HCT116 (cell line): ENCODE measurements at regions not wholly inside any gene's neighbourhood (a gene's known extent, or its start where the extent isn't known, plus 50 kb on each side); places are given as distances from the start of the nearest gene placed in this dataset.

ENCODE experiments used
- ATAC-seq: fragments of 200-7000 bp; cut with Tn5 transposase; 2 replicates; pipeline ENCODE4 v1.9.1; 2020; ENCODE audit warnings: mild to moderate bottlenecking, moderate library complexity
- BruUV-seq: library from RNA; stranded (reverse); fragments of 400-500 nt; replicated peaks from 2 replicates; lab custom pipeline; 2021; lab: Mats Ljungman, UMichigan
- CTCF ChIA-PET: fragments of 300-600 bp; sonication (Branson Sonifier 250); formaldehyde crosslinking; loops from one replicate; lab custom pipeline; 2021; ENCODE audit warnings: antibody characterized with exemption; lab: Charles Lee
- POLR2A ChIA-PET: fragments of 300-600, 350-600 bp; sonication (Branson Sonifier 250); formaldehyde crosslinking; loops from one replicate; lab custom pipeline; 2021; ENCODE audit warnings: antibody characterized with exemption; lab: Charles Lee
- RAD21 ChIA-PET, 2 experiments: fragments of 300-600 bp; sonication (Branson Sonifier 250); formaldehyde crosslinking; loops; one replicate each; lab custom pipeline; 2023; ENCODE audit warnings: low total read pairs in 2 of 2; ENCODE audit not compliant: uncharacterized antibody in 2 of 2, unreplicated experiment in 2 of 2, low non-redundant PET in 1 of 2; lab: Charles Lee
- DNase-seq: peaks from one replicate; pipeline ENCODE4 v3.0.0-alpha.2; 2010; ENCODE audit warnings: low read depth, low spot score
- H2AFZ ChIP-seq: fragments of 200-600 bp; shearing (Covaris generic), sonication (generic); 2 replicates; pipeline ENCODE4 v1.6.1; 2017; ENCODE audit warnings: low read depth, mixed run types, mixed read lengths, antibody characterized with exemption, low read length; ENCODE audit not compliant: poor library complexity, severe bottlenecking
- H3K27ac ChIP-seq: 2 replicates; pipeline ENCODE4 v1.5.1; 2012; ENCODE audit warnings: low read depth, low read length
- H3K27me3 ChIP-seq: fragments of 200-600 bp; sonication (generic); 2 replicates; pipeline ENCODE4 v1.6.1; 2016; ENCODE audit warnings: mixed run types, low read length, mixed read lengths; ENCODE audit not compliant: insufficient read depth
- H3K36me3 ChIP-seq, 2 experiments: fragments of 200-500 bp in 1 of 2; fragments of 200-600 bp in 1 of 2; sonication (Bioruptor generic) in 1 of 2; sonication (generic) in 1 of 2; 2 replicates each; pipeline versions ENCODE4 v1.5.1 to v1.6.1; 2014 to 2016; ENCODE audit warnings: low read length in 2 of 2, inconsistent platforms in 1 of 2, mixed read lengths in 1 of 2, mixed run types in 1 of 2; ENCODE audit not compliant: insufficient read depth in 2 of 2, control insufficient read depth in 1 of 2
- H3K4me1 ChIP-seq, 2 experiments: fragments of 200-600 bp in 1 of 2; sonication (generic) in 1 of 2; 2 replicates each; pipeline versions ENCODE4 v1.5.1 to v1.6.1; 2012 to 2017; ENCODE audit warnings: low read length in 2 of 2, inconsistent platforms in 1 of 2, mild to moderate bottlenecking in 1 of 2, mixed read lengths in 1 of 2, mixed run types in 1 of 2, moderate library complexity in 1 of 2; ENCODE audit not compliant: insufficient read depth in 2 of 2, control insufficient read depth in 1 of 2
- H3K4me2 ChIP-seq: fragments of 200-600 bp; sonication (generic); 2 replicates; pipeline ENCODE4 v1.6.1; 2017; ENCODE audit warnings: mixed run types, low read length, mixed read lengths
- H3K4me3 ChIP-seq, 2 experiments: fragments of 200-600 bp in 1 of 2; sonication (generic) in 1 of 2; replicated peaks in 1 of 2; 2 replicates each; pipeline ENCODE4 v1.5.1; 2011 to 2016; ENCODE audit warnings: low read length in 2 of 2, control low read depth in 1 of 2, low read depth in 1 of 2, mild to moderate bottlenecking in 1 of 2, mixed read lengths in 1 of 2, mixed run types in 1 of 2
- H3K79me2 ChIP-seq: fragments of 200-600 bp; sonication (generic); 2 replicates; pipeline ENCODE4 v1.6.1; 2017; ENCODE audit warnings: mild to moderate bottlenecking, mixed run types, low read length, moderate library complexity, mixed read lengths; ENCODE audit not compliant: insufficient read depth
- H3K9ac ChIP-seq: fragments of 200-600 bp; sonication (generic); 2 replicates; pipeline ENCODE4 v1.6.1; 2016; ENCODE audit warnings: low read length, mixed read lengths
- H3K9me2 ChIP-seq: fragments of 200-600 bp; sonication (generic), shearing (Covaris generic); 2 replicates; pipeline ENCODE4 v1.6.1; 2017; ENCODE audit warnings: mixed run types, mild to moderate bottlenecking, moderate library complexity; ENCODE audit not compliant: insufficient read depth
- H3K9me3 ChIP-seq, 2 experiments: fragments of 200-500 bp in 1 of 2; fragments of 200-600 bp in 1 of 2; sonication (Bioruptor generic) in 1 of 2; sonication (generic) in 1 of 2; 2 replicates each; pipeline ENCODE4 v1.6.1; 2014 to 2017; ENCODE audit warnings: low read length in 2 of 2, mixed read lengths in 2 of 2, inconsistent platforms in 1 of 2, low read depth in 1 of 2, mild to moderate bottlenecking in 1 of 2, mixed run types in 1 of 2, moderate library complexity in 1 of 2; ENCODE audit not compliant: control insufficient read depth in 1 of 2, insufficient read depth in 1 of 2
- H4K20me1 ChIP-seq: fragments of 200-600 bp; sonication (generic), shearing (Covaris generic); 2 replicates; pipeline ENCODE4 v1.6.1; 2017; ENCODE audit warnings: mixed run types, mild to moderate bottlenecking, moderate library complexity; ENCODE audit not compliant: insufficient read depth
- CBX3 ChIP-seq: IDR thresholded peaks from 2 replicates; pipeline ENCODE4 v1.6.1; 2012; ENCODE audit warnings: low read depth
- EGR1 ChIP-seq: IDR thresholded peaks from 2 replicates; pipeline ENCODE4 v1.6.1; 2012; ENCODE audit warnings: low read depth
- EZH2 ChIP-seq: fragments of 200-600 bp; sonication (generic); IDR thresholded peaks from 2 replicates; pipeline ENCODE4 v1.6.1; 2017; ENCODE audit warnings: antibody characterized with exemption, mixed run types
- EZH2phosphoT487 ChIP-seq: fragments of 200-600 bp; IDR thresholded peaks from 2 replicates; pipeline ENCODE4 v1.6.1; 2018; ENCODE audit warnings: antibody characterized with exemption, borderline replicate concordance
- JUND ChIP-seq: IDR thresholded peaks from 2 replicates; pipeline ENCODE4 v1.6.1; 2012
- POLR2AphosphoS5 ChIP-seq: IDR thresholded peaks from 2 replicates; pipeline ENCODE4 v1.6.1; 2011; ENCODE audit warnings: mild to moderate bottlenecking, low read depth, low read length, moderate library complexity
- RAD21 ChIP-seq: IDR thresholded peaks from 2 replicates; pipeline ENCODE4 v1.6.1; 2012; ENCODE audit warnings: low read depth, mild to moderate bottlenecking
- SRF ChIP-seq: IDR thresholded peaks from 2 replicates; pipeline ENCODE4 v1.6.1; 2012; ENCODE audit warnings: low read depth
- TCF7L2 ChIP-seq: IDR thresholded peaks from 2 replicates; pipeline ENCODE4 v1.7.0; 2011; ENCODE audit warnings: borderline replicate concordance, inconsistent platforms; ENCODE audit not compliant: insufficient read depth, insufficient read length; ENCODE audit errors: extremely low read depth
- YY1 ChIP-seq: IDR thresholded peaks from 2 replicates; pipeline ENCODE4 v1.6.1; 2011; ENCODE audit warnings: low read length, low read depth, moderate library complexity, mild to moderate bottlenecking; ENCODE audit not compliant: insufficient replicate concordance; ENCODE audit errors: extremely low read depth
- ZFX ChIP-seq: fragments of 450-650 bp; IDR thresholded peaks from 2 replicates; pipeline ENCODE4 v1.6.1; 2017
- ZNF274 ChIP-seq: fragments of 200-500 bp; sonication (Bioruptor generic); IDR thresholded peaks from 2 replicates; pipeline ENCODE4 v1.6.1; 2014; ENCODE audit warnings: mild to moderate bottlenecking, low read depth, low read length, inconsistent platforms
- intact Hi-C: fragments of 100-400 bp; cut with micrococcal nuclease; formaldehyde crosslinking; loops from 2 replicates; pipeline ENCODE4 v1.10.0; 2022
- TF ChIP-seq, protein P1 (sequence below): IDR thresholded peaks from 2 replicates; pipeline ENCODE4 v1.6.1; 2012
- TF ChIP-seq, protein P2 (sequence below): IDR thresholded peaks from 2 replicates; pipeline ENCODE4 v1.6.1; 2012
- TF ChIP-seq, protein P3 (sequence below): IDR thresholded peaks from 2 replicates; pipeline ENCODE4 v1.6.1; 2011; ENCODE audit warnings: mild to moderate bottlenecking, low read length, moderate library complexity; ENCODE audit not compliant: insufficient replicate concordance; ENCODE audit errors: extremely low read depth
- TF ChIP-seq, protein P4 (sequence below): IDR thresholded peaks from 2 replicates; pipeline ENCODE4 v1.6.1; 2012; ENCODE audit warnings: low read depth

DNA sequence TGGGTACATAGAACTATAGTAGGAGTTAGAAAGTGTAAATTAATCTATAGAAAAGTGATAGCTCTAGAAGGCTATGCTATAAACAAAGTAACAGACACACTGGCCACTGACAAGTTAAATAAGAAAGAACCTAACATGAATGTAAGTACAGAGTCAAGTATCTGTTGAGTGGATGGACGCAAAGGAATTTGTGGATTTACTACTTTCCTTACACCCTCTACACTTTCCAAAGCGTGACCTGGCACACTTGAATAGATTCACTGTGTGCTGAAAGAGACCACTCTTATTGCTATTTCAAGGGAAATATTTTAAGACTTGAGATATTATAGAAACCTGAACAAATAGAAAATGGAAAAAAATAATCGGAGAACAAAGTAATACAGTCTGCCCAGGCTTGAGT, 142.8 kb upstream of the SAMSN1 start:
- no peak for ATAC-seq
- Histone ChIP-seq H3K27me3 (no peaks in the 10 kb centered on the region), H3K4me2 (no peak overlapping the region), H3K9ac (no peak overlapping the region), H4K20me1 (no peaks in the 10 kb centered on the region), H2AFZ (no peak overlapping the region), H3K27ac (no peak overlapping the region), H3K9me3 (0 out of 4 replicates have a peak, but pooled peaks cover 0 to 4% of the 10 kb centered on the region in 2 experiments), H3K9me2 (no peaks in the 10 kb centered on the region), H3K4me3 (no peak overlapping the region), H3K79me2 (no peaks in the 10 kb centered on the region), H3K36me3 (no peaks in the 10 kb centered on the region), H3K4me1 (no peaks in the 10 kb centered on the region)
- intact Hi-C loops = no loop called here
- ChIA-PET CTCF (no interaction called here), RAD21 (no interaction called here), POLR2A (no interaction called here)
- no peak for DNase-seq
- BruUV-seq = no TSS peak
- TF ChIP-seq, protein P1, sequence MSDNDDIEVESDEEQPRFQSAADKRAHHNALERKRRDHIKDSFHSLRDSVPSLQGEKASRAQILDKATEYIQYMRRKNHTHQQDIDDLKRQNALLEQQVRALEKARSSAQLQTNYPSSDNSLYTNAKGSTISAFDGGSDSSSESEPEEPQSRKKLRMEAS = no peak
- no peak for TF ChIP-seq POLR2AphosphoS5
- TF ChIP-seq TCF7L2 = no peak
- TF ChIP-seq SRF = no peak
- TF ChIP-seq, protein P2, sequence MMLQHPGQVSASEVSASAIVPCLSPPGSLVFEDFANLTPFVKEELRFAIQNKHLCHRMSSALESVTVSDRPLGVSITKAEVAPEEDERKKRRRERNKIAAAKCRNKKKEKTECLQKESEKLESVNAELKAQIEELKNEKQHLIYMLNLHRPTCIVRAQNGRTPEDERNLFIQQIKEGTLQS = no peak
- no peak for TF ChIP-seq YY1
- TF ChIP-seq ZFX = no peak
- TF ChIP-seq, protein P3, sequence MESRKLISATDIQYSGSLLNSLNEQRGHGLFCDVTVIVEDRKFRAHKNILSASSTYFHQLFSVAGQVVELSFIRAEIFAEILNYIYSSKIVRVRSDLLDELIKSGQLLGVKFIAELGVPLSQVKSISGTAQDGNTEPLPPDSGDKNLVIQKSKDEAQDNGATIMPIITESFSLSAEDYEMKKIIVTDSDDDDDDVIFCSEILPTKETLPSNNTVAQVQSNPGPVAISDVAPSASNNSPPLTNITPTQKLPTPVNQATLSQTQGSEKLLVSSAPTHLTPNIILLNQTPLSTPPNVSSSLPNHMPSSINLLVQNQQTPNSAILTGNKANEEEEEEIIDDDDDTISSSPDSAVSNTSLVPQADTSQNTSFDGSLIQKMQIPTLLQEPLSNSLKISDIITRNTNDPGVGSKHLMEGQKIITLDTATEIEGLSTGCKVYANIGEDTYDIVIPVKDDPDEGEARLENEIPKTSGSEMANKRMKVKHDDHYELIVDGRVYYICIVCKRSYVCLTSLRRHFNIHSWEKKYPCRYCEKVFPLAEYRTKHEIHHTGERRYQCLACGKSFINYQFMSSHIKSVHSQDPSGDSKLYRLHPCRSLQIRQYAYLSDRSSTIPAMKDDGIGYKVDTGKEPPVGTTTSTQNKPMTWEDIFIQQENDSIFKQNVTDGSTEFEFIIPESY = no peak
- TF ChIP-seq CBX3 = no peak
- no peak for TF ChIP-seq RAD21
- no peak for TF ChIP-seq EZH2phosphoT487
- no peak for TF ChIP-seq EZH2
- no peak for TF ChIP-seq EGR1
- TF ChIP-seq, protein P4, sequence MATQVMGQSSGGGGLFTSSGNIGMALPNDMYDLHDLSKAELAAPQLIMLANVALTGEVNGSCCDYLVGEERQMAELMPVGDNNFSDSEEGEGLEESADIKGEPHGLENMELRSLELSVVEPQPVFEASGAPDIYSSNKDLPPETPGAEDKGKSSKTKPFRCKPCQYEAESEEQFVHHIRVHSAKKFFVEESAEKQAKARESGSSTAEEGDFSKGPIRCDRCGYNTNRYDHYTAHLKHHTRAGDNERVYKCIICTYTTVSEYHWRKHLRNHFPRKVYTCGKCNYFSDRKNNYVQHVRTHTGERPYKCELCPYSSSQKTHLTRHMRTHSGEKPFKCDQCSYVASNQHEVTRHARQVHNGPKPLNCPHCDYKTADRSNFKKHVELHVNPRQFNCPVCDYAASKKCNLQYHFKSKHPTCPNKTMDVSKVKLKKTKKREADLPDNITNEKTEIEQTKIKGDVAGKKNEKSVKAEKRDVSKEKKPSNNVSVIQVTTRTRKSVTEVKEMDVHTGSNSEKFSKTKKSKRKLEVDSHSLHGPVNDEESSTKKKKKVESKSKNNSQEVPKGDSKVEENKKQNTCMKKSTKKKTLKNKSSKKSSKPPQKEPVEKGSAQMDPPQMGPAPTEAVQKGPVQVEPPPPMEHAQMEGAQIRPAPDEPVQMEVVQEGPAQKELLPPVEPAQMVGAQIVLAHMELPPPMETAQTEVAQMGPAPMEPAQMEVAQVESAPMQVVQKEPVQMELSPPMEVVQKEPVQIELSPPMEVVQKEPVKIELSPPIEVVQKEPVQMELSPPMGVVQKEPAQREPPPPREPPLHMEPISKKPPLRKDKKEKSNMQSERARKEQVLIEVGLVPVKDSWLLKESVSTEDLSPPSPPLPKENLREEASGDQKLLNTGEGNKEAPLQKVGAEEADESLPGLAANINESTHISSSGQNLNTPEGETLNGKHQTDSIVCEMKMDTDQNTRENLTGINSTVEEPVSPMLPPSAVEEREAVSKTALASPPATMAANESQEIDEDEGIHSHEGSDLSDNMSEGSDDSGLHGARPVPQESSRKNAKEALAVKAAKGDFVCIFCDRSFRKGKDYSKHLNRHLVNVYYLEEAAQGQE = no peak
- TF ChIP-seq ZNF274 = no peak
- no peak for TF ChIP-seq JUND
- TF ChIP-seq, all 23 proteins: peak for 0
